OCI-LY3 (cell line): ENCODE measurements at regions not wholly inside any gene's neighbourhood (a gene's known extent, or its start where the extent isn't known, plus 50 kb on each side); places are given as distances from the start of the nearest gene placed in this dataset.

Source experiments
- EZH2phosphoT487 ChIP-seq: fragments of 200-600 bp; shearing (Covaris generic); IDR thresholded peaks from 2 replicates; pipeline ENCODE4 v1.6.1; 2018; ENCODE audit warnings: antibody characterized with exemption, mixed run types, low read depth
- TF ChIP-seq, protein P1 (sequence below): fragments of 200-600, 300-600 bp; sonication (generic); IDR thresholded peaks from 2 replicates; pipeline ENCODE4 v1.5.1; 2014; ENCODE audit warnings: antibody characterized with exemption, low read length, low read depth

DNA sequence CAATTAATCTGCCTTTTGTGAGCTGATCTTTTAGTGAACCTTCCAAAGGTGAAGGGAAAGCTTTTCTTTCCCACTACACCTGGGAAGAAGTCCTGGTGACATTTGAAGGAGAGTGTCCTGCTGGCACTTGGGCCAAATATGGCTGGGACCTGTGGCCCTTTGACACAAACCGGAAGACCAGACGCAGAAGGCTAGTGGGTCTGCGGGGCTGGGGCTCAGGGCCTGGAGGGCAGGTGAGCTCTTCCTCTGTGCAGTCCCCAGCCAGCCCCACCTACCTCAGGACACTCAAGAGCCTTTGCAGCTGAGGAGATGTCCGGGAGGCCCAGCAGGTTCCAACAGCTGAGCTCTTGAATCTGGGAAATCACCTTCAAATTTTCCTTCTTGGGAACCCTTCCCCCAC is 138.0 kb upstream of the THY1 start:
- TF ChIP-seq, protein P1, sequence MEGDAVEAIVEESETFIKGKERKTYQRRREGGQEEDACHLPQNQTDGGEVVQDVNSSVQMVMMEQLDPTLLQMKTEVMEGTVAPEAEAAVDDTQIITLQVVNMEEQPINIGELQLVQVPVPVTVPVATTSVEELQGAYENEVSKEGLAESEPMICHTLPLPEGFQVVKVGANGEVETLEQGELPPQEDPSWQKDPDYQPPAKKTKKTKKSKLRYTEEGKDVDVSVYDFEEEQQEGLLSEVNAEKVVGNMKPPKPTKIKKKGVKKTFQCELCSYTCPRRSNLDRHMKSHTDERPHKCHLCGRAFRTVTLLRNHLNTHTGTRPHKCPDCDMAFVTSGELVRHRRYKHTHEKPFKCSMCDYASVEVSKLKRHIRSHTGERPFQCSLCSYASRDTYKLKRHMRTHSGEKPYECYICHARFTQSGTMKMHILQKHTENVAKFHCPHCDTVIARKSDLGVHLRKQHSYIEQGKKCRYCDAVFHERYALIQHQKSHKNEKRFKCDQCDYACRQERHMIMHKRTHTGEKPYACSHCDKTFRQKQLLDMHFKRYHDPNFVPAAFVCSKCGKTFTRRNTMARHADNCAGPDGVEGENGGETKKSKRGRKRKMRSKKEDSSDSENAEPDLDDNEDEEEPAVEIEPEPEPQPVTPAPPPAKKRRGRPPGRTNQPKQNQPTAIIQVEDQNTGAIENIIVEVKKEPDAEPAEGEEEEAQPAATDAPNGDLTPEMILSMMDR: no peak
- no peak for TF ChIP-seq EZH2phosphoT487
